ENCODE measurements at regions not wholly inside any gene's neighbourhood (a gene's known extent, or its start where the extent isn't known, plus 50 kb on each side); places are given as distances from the start of the nearest gene placed in this dataset.

- TF ChIP-seq CTCF (conservative IDR thresholded peaks at IDR 0.05; ENCODE audit: low read depth, low read length) (no peak), EZH2 (IDR thresholded peaks at IDR 0.05; ENCODE audit: borderline replicate concordance, low read depth, low read length, poor library complexity, severe bottlenecking) (no peak)
These were observed 75.9 kb upstream of the PCSK6 start for GRCh38 chr15:101565377-101565776.
